Kidney capillary endothelial cell (primary cell): ENCODE measurements at regions not wholly inside any gene's neighbourhood (a gene's known extent, or its start where the extent isn't known, plus 50 kb on each side); places are given as distances from the start of the nearest gene placed in this dataset.

Experiments
- DNase-seq: peaks from one replicate; pipeline ENCODE4 v3.0.0-alpha.2; 2018; ENCODE audit warnings: low spot score

- no peak for DNase-seq
Measured at GRCh38 chr6:110033101-110033500, 55.0 kb downstream of the GPR6 start.

- DNase-seq, result no peak
Measured at GRCh38 chr6:110033749-110034666, 55.9 kb downstream of the GPR6 start.

GRCh38 chr6:110034667-110035036, 56.5 kb downstream of the GPR6 start:
- DNase-seq, result no peak

GRCh38 chr6:110035321-110035720, 57.2 kb downstream of the GPR6 start:
- DNase-seq, result no peak

- DNase-seq, result no peak
Measured at GRCh38 chr6:110036408-110037302, 58.5 kb downstream of the GPR6 start.

- DNase-seq, result no peak
Measured at GRCh38 chr6:110037726-110038295, 59.7 kb downstream of the GPR6 start.

- DNase-seq, result peak; percentile 85
Measured at GRCh38 chr6:110039364-110039980, 61.4 kb downstream of the GPR6 start.

GRCh38 chr6:110039981-110040383, 61.9 kb downstream of the GPR6 start:
- no peak for DNase-seq

- DNase-seq, result no peak
Measured at GRCh38 chr6:110040716-110041115, 62.6 kb downstream of the GPR6 start.

GRCh38 chr6:110041126-110041525, 63.0 kb downstream of the GPR6 start:
- DNase-seq, result no peak

- no peak for DNase-seq
Measured at GRCh38 chr6:110041830-110042229, 63.7 kb downstream of the GPR6 start.

GRCh38 chr6:110042670-110043296, 64.7 kb downstream of the GPR6 start:
- DNase-seq, result no peak

GRCh38 chr6:110043366-110043994, 65.4 kb downstream of the GPR6 start:
- DNase-seq, result no peak

- no peak for DNase-seq
Measured at GRCh38 chr6:110044096-110044495, 66.0 kb downstream of the GPR6 start.

- no peak for DNase-seq
Measured at GRCh38 chr6:110044622-110045021, 66.5 kb downstream of the GPR6 start.

GRCh38 chr6:110048221-110048875, 70.2 kb downstream of the GPR6 start:
- no peak for DNase-seq

- no peak for DNase-seq
Measured at GRCh38 chr6:110049696-110050439, 71.8 kb downstream of the GPR6 start.
